ENCODE measurements at regions not wholly inside any gene's neighbourhood (a gene's known extent, or its start where the extent isn't known, plus 50 kb on each side); places are given as distances from the start of the nearest gene placed in this dataset.

- peaks cover 5% of the 10 kb centered on the region for H3K9me3 Mint-ChIP-seq
- no peak overlapping the region for H3K4me3 Mint-ChIP-seq
- no peaks in the 10 kb centered on the region for H3K4me1 Mint-ChIP-seq
- Histone ChIP-seq H4K20me1 (ENCODE audit: low read depth) (no peaks in the 10 kb centered on the region), H3F3A (ENCODE audit: low read depth) (no peaks in the 10 kb centered on the region), H3K4me2 (no peak overlapping the region), H3K4me3 (no peak overlapping the region), H2AFZ (replicated peaks) (peak overlapping the region; percentile 52), H3K36me3 (no peaks in the 10 kb centered on the region), H3K79me2 (ENCODE audit: low read depth) (no peaks in the 10 kb centered on the region), H3K9ac (no peak overlapping the region), H3K9me3 (ENCODE audit: low read depth) (no peaks in the 10 kb centered on the region), H3K27me3 (no peaks in the 10 kb centered on the region), H3K4me1 (no peaks in the 10 kb centered on the region), H3K27ac (no peak overlapping the region)
- no peaks in the 10 kb centered on the region for H3K36me3 Mint-ChIP-seq
- TF ChIP-seq EZH2phosphoT487 (IDR thresholded peaks at IDR 0.05) = no peak
- no peak for TF ChIP-seq CTCF (IDR thresholded peaks at IDR 0.05)
- no peak for TF ChIP-seq EZH2 (IDR thresholded peaks at IDR 0.05)
- DNase-seq (ENCODE audit: low spot score) = no peak
- H3K27me3 Mint-ChIP-seq (ENCODE audit: insufficient read depth, low read depth) = no peaks in the 10 kb centered on the region
- no peak overlapping the region for H3K27ac Mint-ChIP-seq
These were observed 169.6 kb upstream of the CLEC14A start for GRCh38 chr14:38425324-38425976.

- H3K27ac Mint-ChIP-seq = no peak overlapping the region
- Histone ChIP-seq H3K27me3 (no peaks in the 10 kb centered on the region), H3K36me3 (no peaks in the 10 kb centered on the region), H3K27ac (no peak overlapping the region), H4K20me1 (ENCODE audit: low read depth) (no peaks in the 10 kb centered on the region), H2AFZ (replicated peaks) (no peak overlapping the region), H3K9me3 (ENCODE audit: low read depth) (no peaks in the 10 kb centered on the region), H3F3A (ENCODE audit: low read depth) (no peaks in the 10 kb centered on the region), H3K4me2 (no peak overlapping the region), H3K4me3 (no peak overlapping the region), H3K79me2 (ENCODE audit: low read depth) (no peaks in the 10 kb centered on the region), H3K4me1 (peaks cover 8% of the 10 kb centered on the region), H3K9ac (no peak overlapping the region)
- H3K4me1 Mint-ChIP-seq = peaks cover 5% of the 10 kb centered on the region
- peaks cover 5% of the 10 kb centered on the region for H3K9me3 Mint-ChIP-seq
- TF ChIP-seq CTCF (IDR thresholded peaks at IDR 0.05) (no peak), EZH2 (IDR thresholded peaks at IDR 0.05) (no peak), EZH2phosphoT487 (IDR thresholded peaks at IDR 0.05) (no peak)
- H3K4me3 Mint-ChIP-seq = no peak overlapping the region
- H3K27me3 Mint-ChIP-seq (ENCODE audit: insufficient read depth, low read depth) = no peaks in the 10 kb centered on the region
- DNase-seq (ENCODE audit: low spot score) = no peak
- no peaks in the 10 kb centered on the region for H3K36me3 Mint-ChIP-seq
These were observed 164.2 kb upstream of the CLEC14A start for GRCh38 chr14:38420048-38420447.

GRCh38 chr14:38419579-38419978 is 163.7 kb upstream of the CLEC14A start:
- Histone ChIP-seq H4K20me1 (ENCODE audit: low read depth) (no peaks in the 10 kb centered on the region), H3K27me3 (no peaks in the 10 kb centered on the region), H3K36me3 (no peaks in the 10 kb centered on the region), H3K27ac (no peak overlapping the region), H3F3A (ENCODE audit: low read depth) (no peaks in the 10 kb centered on the region), H2AFZ (replicated peaks) (no peak overlapping the region), H3K4me3 (no peak overlapping the region), H3K4me2 (no peak overlapping the region), H3K9me3 (ENCODE audit: low read depth) (no peaks in the 10 kb centered on the region), H3K79me2 (ENCODE audit: low read depth) (no peaks in the 10 kb centered on the region), H3K4me1 (peaks cover 8% of the 10 kb centered on the region), H3K9ac (no peak overlapping the region)
- Mint-ChIP-seq H3K4me3 (no peak overlapping the region), H3K27me3 (ENCODE audit: insufficient read depth, low read depth) (no peaks in the 10 kb centered on the region), H3K27ac (no peak overlapping the region), H3K9me3 (peaks cover 5% of the 10 kb centered on the region), H3K36me3 (no peaks in the 10 kb centered on the region), H3K4me1 (peaks cover 5% of the 10 kb centered on the region)
- DNase-seq (ENCODE audit: low spot score) = peak; percentile 30
- TF ChIP-seq CTCF (IDR thresholded peaks at IDR 0.05) = no peak
- no peak for TF ChIP-seq EZH2 (IDR thresholded peaks at IDR 0.05)
- no peak for TF ChIP-seq EZH2phosphoT487 (IDR thresholded peaks at IDR 0.05)

Measured in neural progenitor cell (in vitro differentiated cells).